ENCODE measurements at regions not wholly inside any gene's neighbourhood (a gene's known extent, or its start where the extent isn't known, plus 50 kb on each side); places are given as distances from the start of the nearest gene placed in this dataset.

DNA sequence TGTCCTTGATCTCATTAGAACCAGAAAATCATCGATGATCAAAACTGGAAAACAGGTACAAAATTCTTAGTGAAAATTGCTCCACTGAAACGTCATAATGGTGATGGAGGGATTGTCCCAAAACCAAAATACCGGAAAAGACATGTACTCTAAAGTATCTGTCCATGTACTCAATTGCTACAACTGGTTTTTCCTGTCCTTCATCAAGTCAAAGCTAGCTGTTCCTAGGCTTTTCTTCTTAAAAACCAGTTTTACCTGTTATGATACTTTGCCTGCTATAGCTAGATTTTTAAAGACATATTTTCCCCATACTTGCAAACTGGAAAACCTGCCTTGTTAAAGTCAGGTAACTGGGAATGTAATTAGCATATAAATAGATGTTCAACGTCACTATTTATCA lies 50.5 kb upstream of the LRRC1 start:
- DNase-seq: no peak

DNA sequence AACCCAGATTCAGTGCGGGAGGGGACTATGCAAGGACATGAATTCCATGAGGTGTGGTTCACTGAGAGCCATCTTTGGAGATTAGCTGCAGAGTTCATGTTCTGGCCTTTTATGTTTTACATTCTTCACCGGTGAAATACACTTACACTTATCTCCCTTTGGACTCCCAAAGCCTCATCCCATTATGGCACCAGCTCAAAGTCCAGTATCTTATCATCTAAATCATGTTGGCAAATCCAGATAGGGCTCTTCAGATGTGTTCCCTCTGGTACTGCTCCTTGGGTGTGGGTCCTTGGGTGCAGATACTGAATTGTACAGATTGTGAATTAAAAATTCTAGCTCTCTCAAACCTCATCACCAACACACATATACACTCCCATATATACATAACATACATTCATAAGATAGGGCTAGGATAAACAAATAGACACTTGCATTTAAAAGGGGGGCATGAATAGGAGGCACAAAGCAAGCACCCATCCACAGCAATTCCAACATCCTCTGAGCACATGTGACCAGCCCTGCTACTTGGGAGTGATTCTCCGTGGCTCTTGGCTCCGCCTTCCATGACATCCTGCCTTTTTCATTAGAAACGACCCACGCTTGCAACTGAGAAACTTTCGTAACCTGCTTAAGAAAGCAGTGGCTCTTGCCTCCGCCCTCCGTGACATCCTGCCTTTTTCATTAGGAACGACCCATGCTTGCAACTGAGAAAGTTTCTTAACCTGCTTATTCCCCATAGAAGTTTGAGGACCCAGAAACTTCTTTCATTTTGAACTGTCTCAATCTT lies 53.6 kb upstream of the LRRC1 start:
- DNase-seq: no peak

DNA sequence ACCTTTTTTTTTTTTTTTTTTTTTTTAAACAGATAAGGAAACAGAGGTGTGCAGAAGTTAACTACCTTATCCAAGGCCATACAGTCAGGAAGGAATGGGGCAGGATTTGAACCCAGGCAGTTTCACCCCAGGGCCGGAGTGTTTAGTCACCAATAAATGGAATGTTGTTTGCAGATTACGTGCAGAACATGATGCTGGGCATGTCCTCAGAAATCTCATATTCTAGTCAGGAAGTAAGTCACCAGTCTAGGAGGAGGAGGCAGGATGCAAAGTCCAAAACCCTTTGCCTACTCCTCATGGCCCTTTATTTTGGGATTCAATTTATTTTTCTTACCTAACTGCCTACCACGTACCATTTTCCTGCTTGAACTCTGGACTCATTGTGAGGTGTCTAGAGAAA lies 57.1 kb upstream of the LRRC1 start:
- no peak for DNase-seq

DNA sequence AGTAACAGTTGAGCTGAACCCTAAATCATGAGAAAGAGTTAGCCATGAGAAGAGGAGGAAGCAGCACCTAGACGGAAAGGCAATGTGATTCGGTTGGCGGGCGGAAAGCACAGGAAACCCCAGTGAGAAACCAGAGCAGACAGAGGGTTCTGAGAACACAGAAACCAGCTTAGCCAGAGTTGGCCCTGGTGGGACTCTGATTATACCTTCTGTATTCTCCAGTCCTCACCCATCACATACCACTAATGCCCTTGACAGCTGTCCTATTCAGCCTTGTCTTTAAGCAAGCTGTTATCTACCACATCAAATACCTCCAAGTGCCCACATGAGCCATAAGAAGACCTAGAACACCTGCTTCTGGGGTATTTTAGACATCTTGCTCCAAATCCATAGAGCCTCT lies 58.9 kb upstream of the LRRC1 start:
- DNase-seq: no peak

DNA sequence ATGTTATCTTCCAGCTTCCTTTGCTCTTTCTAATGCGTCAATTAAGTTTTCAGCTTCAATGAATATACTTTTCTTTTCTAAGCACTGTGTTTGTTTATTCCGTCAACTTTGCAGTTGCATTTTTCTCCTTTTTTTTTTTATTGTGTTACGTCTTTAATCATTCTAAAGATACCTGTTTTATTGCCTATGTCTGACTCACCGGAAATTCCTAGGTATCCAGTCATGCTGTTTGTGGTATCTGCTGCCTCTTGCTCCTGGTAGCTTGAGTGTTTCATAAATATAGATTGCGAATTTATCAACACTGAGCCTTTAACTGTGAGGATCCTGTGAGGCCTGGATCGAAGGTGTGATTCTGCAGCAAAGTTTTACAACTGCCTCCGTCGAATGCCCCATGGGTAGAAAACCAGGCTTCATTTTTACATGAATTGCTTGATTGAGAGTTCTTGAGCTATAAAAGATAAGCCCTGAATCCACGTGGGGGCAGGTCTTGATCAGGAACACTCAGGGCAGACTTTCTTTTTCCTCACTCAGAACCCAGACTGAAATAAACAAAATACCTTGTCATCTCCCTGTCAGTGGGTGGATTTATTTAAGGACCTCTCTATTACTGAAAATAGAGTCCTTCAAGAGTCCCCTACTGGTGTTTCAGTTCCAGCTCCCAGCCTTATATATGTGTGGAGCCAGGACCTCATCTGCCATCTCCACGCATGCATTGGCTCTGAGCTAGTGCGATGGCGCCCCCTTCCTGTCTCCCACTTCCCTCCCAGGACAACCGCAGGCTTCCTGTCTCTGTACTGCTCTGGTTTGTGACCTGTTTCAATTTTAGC lies 60.1 kb upstream of the LRRC1 start:
- DNase-seq: peak; percentile 11

DNA sequence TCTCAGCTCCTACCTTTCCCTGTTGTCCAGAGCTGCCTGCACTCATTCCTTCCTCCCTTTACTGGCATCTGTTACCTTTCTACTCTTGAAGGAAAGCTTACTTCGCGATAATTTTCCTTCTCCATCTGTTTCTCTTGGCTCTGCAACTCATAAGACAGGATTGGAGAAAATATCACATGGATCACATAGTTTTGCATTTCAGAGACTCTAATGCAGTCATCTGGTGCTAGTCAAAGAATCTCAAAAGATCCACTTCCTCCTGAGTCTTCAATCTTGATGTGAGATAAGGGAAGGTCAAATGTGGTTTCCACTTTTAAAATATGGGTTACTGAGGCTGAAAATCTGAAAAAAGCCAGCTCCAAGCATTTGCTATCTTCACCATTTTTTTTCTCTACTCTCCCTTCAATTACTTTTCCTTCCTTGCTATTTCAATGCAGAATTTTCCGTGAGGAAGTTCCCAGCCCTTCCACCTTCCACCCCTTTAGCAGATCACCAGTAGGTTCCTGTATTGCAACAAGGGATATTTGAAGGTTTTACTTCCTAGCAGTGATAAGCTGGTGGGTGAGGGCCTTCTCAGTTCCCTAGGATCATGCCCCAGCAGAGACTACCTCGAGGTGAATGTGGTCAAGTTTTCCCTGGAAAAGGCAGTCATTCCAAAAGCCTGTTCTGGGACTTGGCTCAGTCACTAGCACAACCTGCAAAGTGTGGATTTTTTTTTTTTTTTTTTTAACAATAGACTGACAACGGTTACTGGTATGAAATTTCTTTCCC lies 62.8 kb upstream of the LRRC1 start:
- no peak for DNase-seq

DNA sequence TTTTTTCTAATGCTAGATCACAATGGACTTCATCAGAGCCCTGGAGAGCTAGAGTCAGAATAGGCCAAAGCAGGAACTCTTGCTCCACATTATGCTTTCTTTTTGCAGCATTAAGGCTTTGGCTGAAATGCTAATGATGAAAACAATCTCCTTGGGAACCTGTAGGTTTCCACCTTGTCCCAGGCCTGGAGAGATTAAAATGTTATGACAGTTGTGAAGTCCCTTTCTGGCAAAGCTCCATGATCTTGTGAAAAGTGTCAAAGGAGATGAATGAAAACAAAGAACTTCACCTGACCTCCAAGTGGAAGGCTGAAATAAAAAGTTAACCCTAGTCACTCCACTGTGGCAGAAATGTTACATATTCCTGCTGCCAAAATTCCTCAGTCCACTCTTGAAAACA lies 64.0 kb upstream of the LRRC1 start:
- DNase-seq: no peak

DNA sequence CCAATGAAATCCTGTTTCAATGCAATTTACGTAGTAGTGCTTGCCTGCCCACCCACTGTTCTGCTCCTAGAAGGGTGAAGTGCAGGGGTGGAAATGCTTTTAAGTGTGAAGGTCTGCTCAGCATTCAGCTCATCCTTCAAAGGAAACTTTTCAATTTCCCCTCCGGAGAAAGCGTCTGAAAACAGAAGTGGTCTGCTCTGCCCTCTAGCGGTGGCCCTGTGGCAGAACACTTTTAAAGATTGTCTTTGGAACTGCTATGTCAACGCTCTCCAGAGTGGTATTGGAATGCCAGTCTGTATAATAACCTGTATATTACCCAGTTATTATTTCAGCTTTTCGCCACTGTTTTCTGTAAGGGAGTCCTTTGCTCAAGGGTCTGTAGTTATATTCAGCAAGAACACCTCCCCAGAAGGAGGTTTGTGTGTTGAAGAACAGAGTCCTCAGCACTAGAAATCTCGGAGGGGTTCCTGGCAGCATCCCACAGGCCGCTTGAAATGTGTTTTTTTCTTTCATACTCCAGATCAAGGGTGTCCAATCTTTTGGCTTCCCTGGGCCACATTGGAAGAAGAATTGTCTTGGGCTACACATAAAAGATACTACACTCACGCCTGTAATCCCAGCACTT lies 63.1 kb upstream of the KLHL31 start:
- peak; percentile 67 for DNase-seq

DNA sequence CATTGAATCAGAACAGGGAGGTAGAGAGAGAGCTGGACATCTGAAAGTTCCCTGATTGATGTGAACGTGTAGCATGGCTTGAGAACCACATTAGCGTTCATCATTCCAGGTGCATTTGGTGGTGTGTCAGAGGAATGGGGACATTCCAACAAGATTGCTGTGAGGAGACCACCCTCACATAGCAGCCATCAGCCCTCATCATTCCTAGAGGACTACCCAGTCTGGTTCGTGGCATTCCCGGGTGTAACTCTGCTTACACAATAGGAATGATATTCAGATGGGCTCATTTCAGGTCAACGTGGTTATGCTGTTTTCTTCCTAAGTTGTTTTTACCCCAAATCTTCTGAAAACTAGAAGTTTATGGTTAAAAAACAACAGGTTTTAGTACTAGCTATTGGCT lies 62.2 kb upstream of the KLHL31 start:
- no peak for DNase-seq

DNA sequence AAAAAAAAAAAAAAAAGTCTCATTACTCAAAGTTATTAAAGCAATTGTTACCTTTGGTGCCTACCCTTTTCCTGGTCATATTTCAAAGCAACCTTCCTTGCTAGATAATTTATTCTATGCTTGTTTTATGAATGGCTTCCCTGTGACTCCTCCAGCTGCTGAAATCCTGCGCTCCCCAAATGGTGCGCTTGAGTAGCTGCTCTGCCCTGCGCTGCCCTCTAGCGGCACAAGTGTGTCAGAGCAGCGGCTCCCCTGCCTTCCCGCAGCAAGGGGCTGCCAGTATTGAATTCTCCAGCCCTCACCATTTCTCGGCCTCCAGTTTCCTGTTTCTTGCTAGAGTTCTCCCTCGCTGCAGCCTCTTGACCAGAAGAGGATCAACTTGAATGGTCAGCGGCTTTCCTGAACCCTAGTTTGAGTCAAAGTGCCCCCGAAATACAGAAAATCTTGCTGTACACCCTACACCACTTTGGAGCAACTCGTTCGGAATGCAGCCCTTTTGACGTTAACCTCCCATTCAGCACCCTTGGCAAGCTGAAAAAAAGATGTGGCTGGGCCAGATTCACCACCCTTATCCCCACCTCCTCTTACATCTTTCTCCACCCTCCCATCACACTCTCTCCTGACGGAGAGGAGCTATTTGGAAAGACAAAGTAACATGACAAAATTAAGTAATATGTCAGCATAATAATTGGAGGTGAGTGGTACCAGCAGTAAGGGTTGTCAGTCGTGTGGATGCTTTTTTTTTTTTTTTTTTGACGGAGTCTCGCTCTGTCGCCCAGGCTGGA lies 60.4 kb upstream of the KLHL31 start:
- DNase-seq: peak; percentile 85

DNA sequence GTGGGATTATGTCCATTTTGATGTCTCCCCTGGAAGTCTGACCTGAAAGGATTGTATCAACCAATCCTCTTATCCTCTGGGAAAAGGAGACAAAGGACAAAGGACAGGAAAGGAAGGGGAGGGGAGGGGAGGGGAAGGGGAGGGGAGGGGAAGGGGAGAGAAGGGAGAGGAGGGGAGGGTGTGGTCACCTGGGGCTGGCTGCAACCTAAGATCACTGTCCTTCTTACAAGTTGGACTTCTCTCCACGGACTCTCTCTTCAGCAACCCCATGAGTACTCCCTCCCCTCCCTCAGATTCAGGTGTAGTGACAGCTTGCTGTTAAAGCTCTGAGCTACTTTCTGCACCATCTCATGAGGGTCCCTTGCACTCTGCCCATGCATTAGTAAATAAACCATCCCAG lies 58.9 kb upstream of the KLHL31 start:
- no peak for DNase-seq

DNA sequence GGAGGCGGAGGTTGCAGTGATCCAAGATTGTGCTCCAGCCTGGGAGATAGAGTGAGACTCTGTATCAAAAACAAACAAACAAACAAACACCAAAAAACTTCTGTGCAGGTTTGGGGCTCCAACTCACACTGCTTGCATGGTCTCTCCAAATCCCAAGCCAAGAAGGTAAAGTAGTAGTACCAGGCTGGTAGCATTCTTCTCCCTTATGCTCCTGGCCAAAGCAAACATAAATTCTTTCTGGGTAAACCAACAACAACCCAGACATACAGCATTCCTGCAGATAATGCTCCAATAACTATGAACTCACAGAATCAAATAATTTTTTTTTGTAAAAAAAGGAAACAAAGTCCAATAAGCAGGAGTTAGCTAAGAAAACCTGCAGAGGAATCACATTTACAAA lies 57.8 kb upstream of the KLHL31 start:
- DNase-seq: no peak

DNA sequence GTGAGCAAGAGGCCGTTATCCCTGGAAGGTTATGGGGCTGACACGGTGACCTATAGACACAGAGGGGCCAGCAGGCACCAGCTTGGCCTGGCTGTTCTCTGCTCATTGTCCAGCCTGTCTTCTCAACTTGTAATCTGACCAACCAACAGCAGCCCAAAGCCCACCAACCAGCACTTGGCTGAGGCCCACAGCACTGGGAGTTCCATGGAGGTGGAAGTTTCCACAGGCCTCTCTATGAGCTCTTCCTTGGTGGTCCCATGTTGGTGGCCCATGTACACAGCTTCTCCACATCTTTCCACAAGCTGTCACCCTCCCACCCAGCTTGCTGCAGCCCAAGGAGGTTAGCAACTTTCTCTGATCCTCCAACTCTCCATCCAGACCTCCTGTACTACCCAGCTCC lies 56.2 kb upstream of the KLHL31 start:
- DNase-seq: no peak

DNA sequence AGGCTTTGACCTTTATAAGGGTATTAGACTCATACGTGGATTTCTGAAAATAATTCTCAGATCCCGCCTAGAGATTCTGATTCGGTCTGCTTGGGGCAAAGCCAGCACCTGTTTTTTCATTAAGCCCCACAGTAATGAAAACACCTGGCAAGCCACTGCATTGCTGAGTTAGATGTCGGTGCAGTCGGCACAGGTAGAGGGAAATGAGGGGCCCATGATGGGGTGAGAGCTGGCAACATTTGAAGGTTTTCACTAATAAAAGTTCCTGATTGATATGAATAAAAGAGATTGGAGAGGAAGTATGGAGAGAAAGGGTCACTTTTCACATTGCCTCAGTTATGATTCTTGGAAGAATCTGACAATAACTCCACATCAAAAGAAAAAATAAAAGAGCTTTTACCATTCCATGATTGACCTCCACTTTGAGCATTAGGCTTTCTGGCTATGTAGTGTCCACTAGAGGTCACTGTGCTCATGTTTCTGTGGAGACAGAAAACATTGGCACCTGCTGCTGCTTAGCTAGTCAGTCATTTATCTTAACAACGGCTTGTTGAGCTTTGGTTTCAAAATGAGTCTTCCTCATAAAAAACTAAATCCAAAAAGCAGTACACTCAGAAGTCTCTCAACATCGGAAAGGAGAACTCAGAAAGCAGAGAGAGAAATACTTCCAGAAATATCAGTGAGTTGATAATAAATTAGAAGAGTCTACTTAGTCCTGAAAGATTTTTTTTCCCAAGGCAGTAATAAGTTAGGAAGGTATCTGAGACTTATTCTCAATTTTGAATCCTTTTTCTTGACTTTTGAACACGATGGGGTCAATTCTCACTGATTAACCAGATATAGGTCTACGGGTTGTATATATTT lies 53.3 kb upstream of the KLHL31 start:
- DNase-seq: peak; percentile 81

DNA sequence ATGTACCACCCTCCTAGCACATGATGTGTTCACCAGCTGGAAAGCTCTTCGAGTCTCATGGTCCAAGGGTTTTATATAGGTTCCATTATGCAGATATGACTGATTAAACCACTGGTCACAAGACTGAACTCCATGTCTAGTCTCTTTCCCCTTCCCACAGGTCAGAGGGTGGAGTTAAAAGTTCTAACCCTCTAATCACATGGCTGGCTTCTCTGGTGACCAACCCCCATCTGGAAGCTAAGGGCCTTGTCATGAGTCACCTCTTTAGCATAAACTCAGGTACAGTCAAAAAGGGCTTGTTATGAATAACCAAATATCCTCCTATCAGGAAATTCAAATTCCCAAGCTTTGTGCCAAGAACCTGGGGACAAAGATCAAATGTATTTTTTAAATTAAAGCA lies 52.0 kb upstream of the KLHL31 start:
- no peak for DNase-seq

DNA sequence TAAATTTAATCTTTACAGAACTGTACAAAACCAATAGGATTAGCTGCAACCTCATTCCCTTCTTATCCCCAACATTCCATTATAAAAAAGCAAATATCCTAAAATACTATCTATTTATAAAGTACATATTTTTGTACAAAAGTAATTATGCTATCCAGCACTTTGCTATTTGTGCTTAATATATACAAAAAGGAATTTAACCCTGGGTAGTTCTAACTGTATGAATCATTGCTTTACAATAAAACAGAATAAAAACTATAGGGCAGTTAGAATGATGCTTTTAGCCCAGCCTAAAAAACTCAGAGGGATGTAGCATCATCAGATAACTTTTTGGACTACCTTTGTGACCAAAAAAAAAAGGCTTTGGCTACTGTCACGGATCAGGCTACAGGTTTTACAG lies 49.9 kb upstream of the KLHL31 start:
- DNase-seq: no peak
